Brain microvascular endothelial cell (primary cell): ENCODE measurements at regions not wholly inside any gene's neighbourhood (a gene's known extent, or its start where the extent isn't known, plus 50 kb on each side); places are given as distances from the start of the nearest gene placed in this dataset.
"Not testable (repeated sequence)": the region's sequence is repeated elsewhere in the genome, so short reads cannot be mapped to it uniquely, and the experiment has no call there.

Experiments
- DNase-seq: peaks from one replicate; pipeline ENCODE4 v3.0.0-alpha.2; 2020
- H3K27ac ChIP-seq: fragments of 250-450 bp; sonication (Bioruptor Pico); 2 replicates; pipeline ENCODE4 v1.5.1; 2020; ENCODE audit warnings: mild to moderate bottlenecking, moderate library complexity
- H3K27me3 ChIP-seq: fragments of 250-450 bp; sonication (Bioruptor Pico); replicated peaks from 2 replicates; pipeline ENCODE4 v1.5.1; 2020; ENCODE audit warnings: mild to moderate bottlenecking
- H3K36me3 ChIP-seq: fragments of 250-450 bp; sonication (Bioruptor Pico); replicated peaks from 2 replicates; pipeline ENCODE4 v1.5.1; 2020; ENCODE audit warnings: mild to moderate bottlenecking
- H3K4me3 ChIP-seq: 2 replicates; pipeline ENCODE4 v1.5.1; 2011; ENCODE audit warnings: low read depth, mild to moderate bottlenecking, control low read depth, low read length, moderate library complexity
- CTCF ChIP-seq: IDR thresholded peaks from 2 replicates; pipeline ENCODE4 v1.5.1; 2011; ENCODE audit warnings: low read depth, mild to moderate bottlenecking, moderate library complexity, low read length, control low read depth, inconsistent platforms; ENCODE audit errors: missing control alignments
- in situ Hi-C: cut with HindIII; loops from 2 replicates; pipeline ENCODE4 v1.10.0; 2017; ENCODE audit warnings: low sequenced_read_pairs, low pct_ligation_motif_present

DNA sequence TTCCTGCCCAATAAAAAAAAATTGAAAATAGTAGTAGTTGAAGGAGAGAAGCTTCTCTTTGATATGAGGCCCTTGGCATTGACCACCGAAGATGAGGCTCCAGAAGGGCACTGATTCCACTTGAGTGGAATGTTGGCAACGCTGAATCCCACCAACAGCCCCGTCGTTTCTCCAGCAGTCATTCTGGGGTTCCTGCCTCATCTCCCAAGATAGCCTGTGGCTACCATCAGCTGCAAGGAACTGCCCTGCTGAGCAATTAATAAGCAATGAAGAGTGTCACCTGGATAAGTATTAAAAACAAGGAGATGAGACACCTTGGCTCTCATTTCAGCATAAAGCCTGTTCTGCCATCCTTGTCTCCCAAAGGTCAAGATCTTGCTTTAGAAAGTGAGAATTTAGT lies 144.1 kb downstream of the CSNK2A3 start:
- in situ Hi-C loops, result no loop called here
- Histone ChIP-seq H3K36me3 (no peaks in the 10 kb centered on the region), H3K27me3 (no peaks in the 10 kb centered on the region), H3K27ac (no peak overlapping the region), H3K4me3 (no peak overlapping the region)
- no peak for TF ChIP-seq CTCF
- DNase-seq, result no peak

DNA sequence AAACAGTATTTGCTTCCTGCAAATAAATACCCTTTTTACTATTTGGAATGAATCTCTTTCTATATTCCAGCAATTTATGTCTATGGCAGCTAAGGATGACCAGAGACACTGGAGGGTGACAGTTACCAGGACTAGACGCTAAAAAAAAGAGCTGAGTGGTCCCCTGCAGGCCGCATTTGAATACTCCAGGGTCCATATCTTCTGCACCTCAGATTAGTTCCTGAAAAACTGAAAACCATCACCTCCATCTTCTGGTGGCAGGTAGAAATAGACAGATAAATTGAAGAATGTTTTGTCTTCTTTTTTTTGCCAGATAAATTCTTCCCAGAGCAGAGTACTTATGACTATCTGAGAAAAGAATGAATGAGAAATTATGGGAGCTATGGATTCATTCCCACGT lies 145.6 kb downstream of the CSNK2A3 start:
- Histone ChIP-seq H3K36me3 (no peaks in the 10 kb centered on the region), H3K27ac (no peak overlapping the region), H3K4me3 (no peak overlapping the region), H3K27me3 (no peaks in the 10 kb centered on the region)
- DNase-seq, result no peak
- no peak for TF ChIP-seq CTCF
- in situ Hi-C loops, result no loop called here

DNA sequence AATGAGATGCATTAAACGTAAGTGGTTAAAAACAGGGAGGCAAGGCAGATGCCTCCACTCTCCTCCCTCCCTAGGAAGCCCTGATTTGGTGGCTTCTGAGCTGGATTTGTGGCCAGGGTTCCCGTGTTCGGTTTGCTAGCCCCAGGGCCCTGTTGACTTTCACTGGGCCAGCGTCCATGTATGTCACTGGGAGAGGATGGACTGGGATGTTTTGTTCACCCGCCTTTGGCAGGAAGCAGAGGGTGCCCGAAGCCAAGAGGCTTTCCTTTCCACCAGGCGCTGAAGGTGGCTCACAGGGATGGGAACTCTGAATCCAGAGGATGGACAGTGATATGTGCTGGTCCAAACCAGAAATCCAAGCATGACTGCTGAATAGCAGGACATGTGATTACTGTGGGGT lies 146.6 kb downstream of the CSNK2A3 start:
- in situ Hi-C loops, result no loop called here
- H3K27me3 ChIP-seq, result no peaks in the 10 kb centered on the region
- TF ChIP-seq CTCF, result no peak
- H3K27ac ChIP-seq, result no peak overlapping the region
- no peak overlapping the region for H3K4me3 ChIP-seq
- no peak for DNase-seq
- no peaks in the 10 kb centered on the region for H3K36me3 ChIP-seq

DNA sequence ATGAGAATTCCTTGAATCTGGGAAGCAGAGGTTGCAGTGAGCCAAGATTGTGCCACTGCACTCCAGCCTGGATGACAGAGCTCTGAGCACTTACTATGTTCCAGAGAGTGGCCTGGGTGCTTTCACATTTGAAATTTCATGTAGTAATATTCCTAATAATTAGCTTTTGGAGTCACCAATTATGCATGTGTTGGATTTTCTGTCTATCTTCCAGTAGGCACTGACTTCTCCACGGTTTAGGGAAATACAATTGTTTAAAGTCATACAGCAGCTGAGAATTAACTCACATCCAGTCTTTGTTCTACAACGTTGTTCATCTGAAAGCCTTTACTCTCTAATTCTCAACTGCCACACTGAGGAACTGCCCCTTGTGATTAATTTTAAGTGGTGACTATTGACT lies 150.2 kb downstream of the CSNK2A3 start:
- Histone ChIP-seq H3K27ac (no peak overlapping the region), H3K36me3 (no peaks in the 10 kb centered on the region), H3K27me3 (no peaks in the 10 kb centered on the region), H3K4me3 (no peak overlapping the region)
- in situ Hi-C loops, result no loop called here
- DNase-seq, result no peak
- TF ChIP-seq CTCF, result no peak

DNA sequence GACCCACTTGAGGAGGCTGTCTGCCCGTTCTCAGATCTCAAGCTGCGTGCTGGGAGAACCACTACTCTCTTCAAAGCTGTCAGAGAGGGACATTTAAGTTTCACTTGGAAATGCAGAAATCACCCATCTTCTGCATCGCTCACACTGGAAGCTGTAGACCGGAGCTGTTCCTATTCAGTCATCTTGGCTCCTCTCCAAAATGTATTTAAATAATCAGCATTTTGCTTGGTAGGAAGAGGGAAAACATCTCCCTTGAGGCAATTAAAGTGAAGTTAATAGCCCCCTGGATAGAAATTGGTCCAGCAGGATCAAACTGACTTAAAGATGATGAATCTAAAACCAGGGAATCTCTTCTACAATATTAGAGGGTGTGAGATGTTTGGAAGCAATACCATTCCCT lies 151.7 kb downstream of the CSNK2A3 start:
- in situ Hi-C loops, H3K27ac ChIP-seq, H3K4me3 ChIP-seq, DNase-seq, H3K27me3 ChIP-seq, H3K36me3 ChIP-seq: not testable (repeated sequence)

- Histone ChIP-seq H3K4me3 (no peak overlapping the region), H3K36me3 (no peaks in the 10 kb centered on the region), H3K27ac (no peak overlapping the region), H3K27me3 (no peaks in the 10 kb centered on the region)
- no peak for TF ChIP-seq CTCF
- in situ Hi-C loops, result no loop called here
- no peak for DNase-seq
These were observed 160.5 kb downstream of the CSNK2A3 start for GRCh38 chr11:11192541-11192940.
